ENCODE measurements at regions not wholly inside any gene's neighbourhood (a gene's known extent, or its start where the extent isn't known, plus 50 kb on each side); places are given as distances from the start of the nearest gene placed in this dataset.

DNA sequence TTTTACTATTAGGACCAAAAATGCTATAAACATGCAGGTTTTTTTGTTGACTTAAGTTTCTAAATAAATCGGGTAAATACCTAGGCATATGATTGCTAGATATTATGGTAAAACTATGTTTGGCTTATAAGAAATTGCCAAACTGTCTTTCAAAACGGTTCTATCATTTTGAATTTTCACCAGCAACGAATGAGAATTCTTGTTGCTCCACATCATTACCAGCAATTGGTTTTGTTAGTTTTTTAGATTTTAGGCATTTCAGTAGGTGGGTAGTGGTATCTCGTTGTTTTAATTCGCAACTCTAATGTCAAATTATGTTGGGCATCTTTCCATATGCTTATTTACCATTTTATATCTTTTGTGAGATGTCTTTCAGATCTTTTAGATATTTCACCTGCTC is 510.2 kb downstream of the JRKL start:
- H3K9me3 ChIP-seq (replicated peaks in 1 of 2; ENCODE audit: control insufficient read depth in 1 of 2, insufficient read depth in 1 of 2, low read length in 2 of 2): no peaks in the 10 kb centered on the region
- Mint-ChIP-seq H3K27ac (no peak overlapping the region), H3K36me3 (no peaks in the 10 kb centered on the region), H3K4me1 (no peaks in the 10 kb centered on the region), H3K4me3 (no peak overlapping the region), H3K9me3 (peaks cover 0 to 3% (median 0%) of the 10 kb centered on the region in 7 donors), H3K27me3 (ENCODE audit: low read depth in 3 of 3) (no peaks in the 10 kb centered on the region)
- TF ChIP-seq, protein P1, sequence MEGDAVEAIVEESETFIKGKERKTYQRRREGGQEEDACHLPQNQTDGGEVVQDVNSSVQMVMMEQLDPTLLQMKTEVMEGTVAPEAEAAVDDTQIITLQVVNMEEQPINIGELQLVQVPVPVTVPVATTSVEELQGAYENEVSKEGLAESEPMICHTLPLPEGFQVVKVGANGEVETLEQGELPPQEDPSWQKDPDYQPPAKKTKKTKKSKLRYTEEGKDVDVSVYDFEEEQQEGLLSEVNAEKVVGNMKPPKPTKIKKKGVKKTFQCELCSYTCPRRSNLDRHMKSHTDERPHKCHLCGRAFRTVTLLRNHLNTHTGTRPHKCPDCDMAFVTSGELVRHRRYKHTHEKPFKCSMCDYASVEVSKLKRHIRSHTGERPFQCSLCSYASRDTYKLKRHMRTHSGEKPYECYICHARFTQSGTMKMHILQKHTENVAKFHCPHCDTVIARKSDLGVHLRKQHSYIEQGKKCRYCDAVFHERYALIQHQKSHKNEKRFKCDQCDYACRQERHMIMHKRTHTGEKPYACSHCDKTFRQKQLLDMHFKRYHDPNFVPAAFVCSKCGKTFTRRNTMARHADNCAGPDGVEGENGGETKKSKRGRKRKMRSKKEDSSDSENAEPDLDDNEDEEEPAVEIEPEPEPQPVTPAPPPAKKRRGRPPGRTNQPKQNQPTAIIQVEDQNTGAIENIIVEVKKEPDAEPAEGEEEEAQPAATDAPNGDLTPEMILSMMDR (IDR thresholded peaks at IDR 0.05): no peak
- H3K27me3 ChIP-seq (ENCODE audit: control insufficient read depth in 2 of 2, insufficient read depth in 2 of 2, low read length in 2 of 2): no peaks in the 10 kb centered on the region
- H2AFZ ChIP-seq (ENCODE audit: insufficient read depth, low read depth, low read length, poor library complexity, severe bottlenecking): no peak overlapping the region
- H4K20me1 ChIP-seq (ENCODE audit: insufficient read depth, low read length): no peaks in the 10 kb centered on the region
- WGBS (ENCODE audit: insufficient coverage): no CpG with 5 or more reads among the region's 5 CpGs
- intact Hi-C loops (cut with micrococcal nuclease): no loop called here
- no peak for DNase-seq
- H3K4me1 ChIP-seq (ENCODE audit: control insufficient read depth in 1 of 2, insufficient read depth in 2 of 2, low read length in 2 of 2): no peaks in the 10 kb centered on the region
- no peaks in the 10 kb centered on the region for H3K79me2 ChIP-seq (ENCODE audit: insufficient read depth, low read length)
- H3K4me3 ChIP-seq (replicated peaks in 1 of 3; ENCODE audit: low read depth in 2 of 3, low read length in 3 of 3): no peak overlapping the region
- H3K36me3 ChIP-seq (replicated peaks in 1 of 2; ENCODE audit: control insufficient read depth in 1 of 2, insufficient read depth in 2 of 2, low read length in 2 of 2): no peaks in the 10 kb centered on the region
- H3K4me2 ChIP-seq (replicated peaks; ENCODE audit: extremely low read depth, low read length, poor library complexity, severe bottlenecking): no peak overlapping the region
- no peak overlapping the region for H3K9ac ChIP-seq (ENCODE audit: insufficient read depth, low read length, poor library complexity, severe bottlenecking)
- no peak overlapping the region for H3K27ac ChIP-seq (ENCODE audit: low read depth in 1 of 2, low read length in 2 of 2)

DNA sequence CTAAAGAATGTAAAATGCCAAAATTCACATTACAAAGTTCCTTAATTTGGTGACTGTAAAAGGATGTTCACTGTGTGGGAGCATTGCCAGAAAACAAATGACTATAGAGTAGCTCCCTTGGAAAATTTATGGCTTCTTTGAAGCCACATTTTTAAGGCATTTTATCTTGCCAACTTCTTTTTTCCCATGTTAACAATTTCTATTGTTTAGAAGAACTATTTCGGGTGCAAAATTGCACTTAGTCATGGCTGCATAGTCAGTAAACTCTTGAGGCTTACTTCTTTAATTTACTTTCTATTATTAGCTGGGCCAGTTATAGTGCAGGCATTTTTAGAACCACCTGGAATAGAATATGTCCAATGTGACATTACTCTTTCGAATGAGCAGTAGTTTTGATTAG is 515.3 kb downstream of the JRKL start:
- H3K4me3 Mint-ChIP-seq: no peak overlapping the region
- no peak overlapping the region for H3K4me2 ChIP-seq (replicated peaks; ENCODE audit: extremely low read depth, low read length, poor library complexity, severe bottlenecking)
- no peaks in the 10 kb centered on the region for H3K36me3 ChIP-seq (replicated peaks in 1 of 2; ENCODE audit: control insufficient read depth in 1 of 2, insufficient read depth in 2 of 2, low read length in 2 of 2)
- H3K27me3 ChIP-seq (ENCODE audit: control insufficient read depth in 2 of 2, insufficient read depth in 2 of 2, low read length in 2 of 2): no peaks in the 10 kb centered on the region
- H3K27ac Mint-ChIP-seq: no peak overlapping the region
- H3K79me2 ChIP-seq (ENCODE audit: insufficient read depth, low read length): no peaks in the 10 kb centered on the region
- no peak overlapping the region for H3K4me3 ChIP-seq (replicated peaks in 1 of 3; ENCODE audit: low read depth in 2 of 3, low read length in 3 of 3)
- no peaks in the 10 kb centered on the region for H3K27me3 Mint-ChIP-seq (ENCODE audit: low read depth in 3 of 3)
- intact Hi-C loops (cut with micrococcal nuclease): no loop called here
- no peaks in the 10 kb centered on the region for H3K9me3 ChIP-seq (replicated peaks in 1 of 2; ENCODE audit: control insufficient read depth in 1 of 2, insufficient read depth in 1 of 2, low read length in 2 of 2)
- no peak overlapping the region for H3K9ac ChIP-seq (ENCODE audit: insufficient read depth, low read length, poor library complexity, severe bottlenecking)
- no peaks in the 10 kb centered on the region for H3K4me1 ChIP-seq (ENCODE audit: control insufficient read depth in 1 of 2, insufficient read depth in 2 of 2, low read length in 2 of 2)
- H3K9me3 Mint-ChIP-seq: peaks cover 0 to 7% (median 1%) of the 10 kb centered on the region in 7 donors
- H3K36me3 Mint-ChIP-seq: no peaks in the 10 kb centered on the region
- no peak for DNase-seq
- H3K4me1 Mint-ChIP-seq: no peaks in the 10 kb centered on the region
- TF ChIP-seq, protein P1 (IDR thresholded peaks at IDR 0.05): no peak
- no peak overlapping the region for H2AFZ ChIP-seq (ENCODE audit: insufficient read depth, low read depth, low read length, poor library complexity, severe bottlenecking)
- no peaks in the 10 kb centered on the region for H4K20me1 ChIP-seq (ENCODE audit: insufficient read depth, low read length)
- no peak overlapping the region for H3K27ac ChIP-seq (ENCODE audit: low read depth in 1 of 2, low read length in 2 of 2)
- no CpG with 5 or more reads among the region's 2 CpGs for WGBS (ENCODE audit: insufficient coverage)

Measured in CD14-positive monocyte (primary cell).